HUES48 (cell line): ENCODE measurements at regions not wholly inside any gene's neighbourhood (a gene's known extent, or its start where the extent isn't known, plus 50 kb on each side); places are given as distances from the start of the nearest gene placed in this dataset.

Experiments
- H3K27ac ChIP-seq: one replicate; pipeline ENCODE4 v1.7.0; 2013; ENCODE audit warnings: low read depth, low read length, inconsistent platforms
- H3K27me3 ChIP-seq: 2 replicates; pipeline ENCODE4 v1.6.1; 2013; ENCODE audit warnings: mild to moderate bottlenecking, low read length; ENCODE audit not compliant: control insufficient read depth, insufficient read depth
- H3K36me3 ChIP-seq: 2 replicates; pipeline ENCODE4 v1.6.1; 2013; ENCODE audit warnings: low read length; ENCODE audit not compliant: control insufficient read depth, insufficient read depth
- H3K4me1 ChIP-seq: 2 replicates; pipeline ENCODE4 v1.6.1; 2013; ENCODE audit warnings: mild to moderate bottlenecking, low read length; ENCODE audit not compliant: control insufficient read depth, insufficient read depth
- H3K4me3 ChIP-seq: 2 replicates; pipeline ENCODE4 v1.5.1; 2013; ENCODE audit warnings: mild to moderate bottlenecking, low read depth, low read length
- H3K9ac ChIP-seq: 2 replicates; pipeline ENCODE4 v1.6.1; 2013; ENCODE audit warnings: mild to moderate bottlenecking, low read depth, low read length, moderate library complexity
- H3K9me3 ChIP-seq: 2 replicates; pipeline ENCODE4 v1.6.1; 2013; ENCODE audit warnings: low read length; ENCODE audit not compliant: control insufficient read depth, insufficient read depth

DNA sequence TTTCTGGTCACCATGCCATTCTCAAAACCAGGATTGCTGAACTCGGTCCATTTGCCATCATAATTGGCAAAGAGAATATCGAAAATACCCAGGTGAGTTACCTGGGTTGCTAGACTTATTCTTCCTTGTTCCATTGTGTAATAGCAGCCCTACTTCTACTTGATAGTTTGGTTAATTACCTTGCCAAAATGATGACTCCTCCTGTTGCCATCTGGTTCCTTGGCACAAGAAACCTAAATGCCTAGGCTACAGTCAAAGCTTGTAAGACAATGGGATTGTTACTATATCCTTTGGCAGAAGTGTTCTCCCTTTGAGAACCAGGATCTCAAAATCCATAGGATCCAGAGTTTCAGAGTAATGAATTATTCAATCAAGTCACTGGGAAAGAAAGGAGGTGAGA is 373.2 kb upstream of the ACTBL2 start:
- Histone ChIP-seq H3K36me3 (no peaks in the 10 kb centered on the region), H3K27ac (no peak overlapping the region), H3K4me1 (no peaks in the 10 kb centered on the region), H3K27me3 (no peaks in the 10 kb centered on the region), H3K4me3 (no peak overlapping the region), H3K9ac (no peak overlapping the region), H3K9me3 (no peaks in the 10 kb centered on the region)

GRCh38 chr5:57853929-57854697 is 371.5 kb upstream of the ACTBL2 start:
- Histone ChIP-seq H3K4me3 (no peak overlapping the region), H3K9ac (no peak overlapping the region), H3K27ac (no peak overlapping the region), H3K4me1 (no peaks in the 10 kb centered on the region), H3K9me3 (no peaks in the 10 kb centered on the region), H3K27me3 (no peaks in the 10 kb centered on the region), H3K36me3 (no peaks in the 10 kb centered on the region)

DNA sequence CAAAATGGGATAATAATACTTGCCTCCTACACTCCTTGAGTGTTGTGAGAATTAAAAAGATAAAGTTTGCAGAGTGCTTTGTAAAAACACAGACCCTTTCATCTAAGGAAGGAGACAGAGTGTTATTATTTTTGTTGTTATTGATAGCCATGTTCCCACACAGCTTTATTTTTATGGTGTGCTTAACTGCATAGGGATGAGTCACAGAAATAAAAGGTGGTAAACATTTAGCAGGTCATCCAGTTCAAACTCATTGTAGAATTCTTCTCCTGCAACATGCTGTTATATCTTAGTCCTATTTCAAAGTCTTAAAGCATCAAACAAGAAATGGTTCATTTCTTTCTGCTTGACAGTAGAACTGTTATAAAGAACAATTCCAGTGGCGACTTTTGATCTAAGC is 367.5 kb upstream of the ACTBL2 start:
- Histone ChIP-seq H3K4me1 (no peaks in the 10 kb centered on the region), H3K27ac (no peak overlapping the region), H3K9me3 (no peaks in the 10 kb centered on the region), H3K27me3 (no peaks in the 10 kb centered on the region), H3K36me3 (no peaks in the 10 kb centered on the region), H3K4me3 (no peak overlapping the region), H3K9ac (no peak overlapping the region)

DNA sequence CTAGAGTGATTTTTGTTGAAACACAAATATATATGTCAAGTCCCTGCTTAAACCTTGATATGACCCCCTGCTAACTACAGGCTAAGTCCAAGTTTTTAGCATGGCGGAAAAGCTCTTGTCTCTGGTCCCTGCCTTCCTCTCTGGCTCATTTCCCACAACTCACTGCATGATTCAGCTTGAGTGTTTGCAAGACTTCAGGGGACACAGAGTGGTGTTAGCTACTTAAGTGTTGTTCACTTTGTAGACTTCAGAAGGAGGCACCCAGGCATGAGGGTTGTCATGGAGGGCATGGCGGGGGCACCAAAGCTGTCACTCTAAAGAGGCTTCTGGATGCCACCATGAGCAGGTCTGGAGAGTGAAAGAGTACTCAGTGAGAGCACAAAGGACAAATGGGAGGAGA is 362.4 kb upstream of the ACTBL2 start:
- no peak overlapping the region for H3K4me3 ChIP-seq
- H3K9ac ChIP-seq, result no peak overlapping the region
- H3K27me3 ChIP-seq, result no peaks in the 10 kb centered on the region
- H3K9me3 ChIP-seq, result no peaks in the 10 kb centered on the region
- H3K27ac ChIP-seq, result no peak overlapping the region
- peaks cover 19% of the 10 kb centered on the region for H3K4me1 ChIP-seq
- no peaks in the 10 kb centered on the region for H3K36me3 ChIP-seq

GRCh38 chr5:57844410-57844809 is 361.8 kb upstream of the ACTBL2 start:
- Histone ChIP-seq H3K9me3 (no peaks in the 10 kb centered on the region), H3K27me3 (no peaks in the 10 kb centered on the region), H3K9ac (no peak overlapping the region), H3K27ac (no peak overlapping the region), H3K36me3 (no peaks in the 10 kb centered on the region), H3K4me3 (no peak overlapping the region), H3K4me1 (peaks cover 19% of the 10 kb centered on the region)

- peaks cover 19% of the 10 kb centered on the region for H3K4me1 ChIP-seq
- H3K27ac ChIP-seq, result no peak overlapping the region
- no peaks in the 10 kb centered on the region for H3K27me3 ChIP-seq
- H3K36me3 ChIP-seq, result no peaks in the 10 kb centered on the region
- no peak overlapping the region for H3K4me3 ChIP-seq
- H3K9ac ChIP-seq, result no peak overlapping the region
- no peaks in the 10 kb centered on the region for H3K9me3 ChIP-seq
Measured at GRCh38 chr5:57843059-57843367, 360.4 kb upstream of the ACTBL2 start.

DNA sequence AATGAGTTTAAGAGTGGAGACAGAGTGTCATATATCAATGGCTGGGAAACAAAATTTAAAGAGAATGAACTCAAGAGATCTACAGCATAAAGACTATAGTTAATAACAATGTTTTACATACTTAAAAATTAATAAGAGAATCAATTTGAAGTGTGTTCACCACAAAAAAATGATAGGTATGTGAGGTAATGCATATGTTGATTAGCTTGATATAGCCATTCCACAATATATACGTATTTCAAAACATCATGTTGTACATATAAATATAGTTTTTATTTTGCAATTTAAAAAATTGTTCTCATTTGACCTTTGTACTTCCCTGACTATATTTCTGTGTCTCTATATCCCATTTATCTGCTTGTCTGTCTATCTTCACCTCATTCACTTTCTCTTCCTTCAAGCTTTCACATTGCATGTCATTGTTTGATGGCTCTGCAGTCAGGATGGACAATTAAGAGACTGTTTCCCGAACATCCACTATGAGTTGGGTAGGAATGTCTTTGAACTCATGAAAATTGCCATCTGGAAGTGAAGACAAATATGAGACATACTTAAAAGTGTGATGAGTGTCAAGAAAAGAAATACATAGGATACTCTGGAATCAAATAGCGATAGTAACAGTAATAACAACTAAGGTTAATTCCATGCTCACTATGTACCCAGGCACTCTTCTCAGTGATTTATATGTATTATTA is 359.9 kb upstream of the ACTBL2 start:
- peak overlapping the region; percentile 75 for H3K27ac ChIP-seq
- H3K4me1 ChIP-seq, result peaks cover 19% of the 10 kb centered on the region
- no peak overlapping the region for H3K4me3 ChIP-seq

DNA sequence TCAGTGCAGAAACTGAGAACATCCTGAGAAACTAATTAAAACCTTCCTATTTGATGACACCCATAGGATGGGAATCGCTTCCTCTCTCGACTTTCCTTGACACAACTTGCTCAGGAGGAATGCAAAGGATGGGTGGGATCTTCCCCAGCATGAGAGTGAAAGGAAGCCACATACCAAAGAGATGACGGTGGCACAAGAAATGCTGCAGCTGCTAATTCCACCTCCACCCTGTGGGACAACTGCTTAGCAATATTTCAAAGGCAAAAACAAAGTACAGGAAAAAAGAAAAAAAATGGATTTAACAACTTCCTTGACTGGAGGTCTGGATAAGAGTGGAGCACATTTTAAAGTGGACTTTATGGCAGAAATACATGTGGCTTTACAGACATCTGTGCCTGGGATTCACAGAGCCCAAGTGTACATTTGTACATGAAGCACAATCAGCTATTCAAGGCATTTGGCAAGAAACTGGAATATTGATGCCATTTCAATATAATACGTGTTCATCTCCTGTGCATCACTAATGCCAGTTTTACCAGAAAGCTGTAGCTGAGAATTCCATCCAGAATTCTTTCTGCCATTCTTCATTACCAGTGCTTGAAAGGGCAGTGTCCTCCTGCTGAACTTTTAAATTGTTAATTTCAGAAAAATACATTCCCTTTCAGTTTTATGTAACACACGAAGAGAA is 359.2 kb upstream of the ACTBL2 start:
- Histone ChIP-seq H3K9me3 (no peaks in the 10 kb centered on the region), H3K4me3 (peak overlapping the region; percentile 1; the same call in 1 of the 2 replicates), H3K27ac (peak overlapping the region; percentile 79), H3K9ac (peak overlapping the region; percentile 41; the same call in 1 of the 2 replicates), H3K27me3 (no peaks in the 10 kb centered on the region), H3K36me3 (no peaks in the 10 kb centered on the region), H3K4me1 (peaks cover 19% of the 10 kb centered on the region)

More for the DNA sequence above, 359.9 kb upstream of the ACTBL2 start:
- H3K36me3 ChIP-seq, result no peaks in the 10 kb centered on the region
- H3K9ac ChIP-seq, result no peak overlapping the region; the same call in 1 of the 2 replicates
- H3K9me3 ChIP-seq, result no peaks in the 10 kb centered on the region
- H3K27me3 ChIP-seq, result no peaks in the 10 kb centered on the region

- Histone ChIP-seq H3K9me3 (no peaks in the 10 kb centered on the region), H3K36me3 (no peaks in the 10 kb centered on the region), H3K4me3 (no peak overlapping the region), H3K9ac (no peak overlapping the region), H3K4me1 (peaks cover 37% of the 10 kb centered on the region), H3K27me3 (no peaks in the 10 kb centered on the region), H3K27ac (no peak overlapping the region)
Measured at GRCh38 chr5:57839437-57840079, 356.9 kb upstream of the ACTBL2 start.

GRCh38 chr5:57839025-57839424 is 356.4 kb upstream of the ACTBL2 start:
- Histone ChIP-seq H3K4me3 (no peak overlapping the region), H3K27me3 (no peaks in the 10 kb centered on the region), H3K9ac (no peak overlapping the region), H3K9me3 (no peaks in the 10 kb centered on the region), H3K36me3 (no peaks in the 10 kb centered on the region), H3K27ac (no peak overlapping the region), H3K4me1 (peaks cover 37% of the 10 kb centered on the region)
